ENCODE measurements at regions not wholly inside any gene's neighbourhood (a gene's known extent, or its start where the extent isn't known, plus 50 kb on each side); places are given as distances from the start of the nearest gene placed in this dataset.

DNA sequence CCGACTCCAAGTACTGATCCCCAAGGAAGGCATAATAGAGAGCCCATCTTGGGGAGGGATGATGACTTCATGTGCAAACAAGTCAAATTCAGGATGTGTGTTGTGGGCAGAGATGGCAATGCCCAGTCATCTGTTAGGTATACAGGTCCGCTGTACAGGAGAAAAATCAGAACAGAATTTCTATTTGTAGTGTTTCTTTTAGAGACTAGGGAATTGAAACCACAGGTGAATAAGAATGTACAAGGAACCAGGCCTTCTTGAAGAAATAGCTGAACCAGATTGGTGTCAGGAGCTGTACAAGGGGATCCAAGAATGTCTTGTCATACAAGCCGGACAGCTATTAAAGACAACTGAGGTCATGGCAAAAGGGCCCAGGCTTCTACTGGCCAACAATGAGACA is 147.9 kb downstream of the PFKFB3 start:
- Histone ChIP-seq H3K27ac (ENCODE audit: insufficient read depth, low read length) (no peak overlapping the region), H3K9me3 (ENCODE audit: control insufficient read depth, insufficient read depth, low read depth, low read length) (no peaks in the 10 kb centered on the region), H3K4me2 (ENCODE audit: extremely low read depth, insufficient read depth, low read length) (no peak overlapping the region), H3K79me2 (ENCODE audit: control insufficient read depth, insufficient read depth, low read length) (no peaks in the 10 kb centered on the region), H3K9ac (ENCODE audit: insufficient read depth, low read length) (no peak overlapping the region), H3K27me3 (ENCODE audit: control insufficient read depth, insufficient read depth, low read length) (no peaks in the 10 kb centered on the region), H4K20me1 (ENCODE audit: control insufficient read depth, extremely low read depth, insufficient read depth, low read length) (no peaks in the 10 kb centered on the region), H3K4me1 (ENCODE audit: control insufficient read depth, extremely low read depth, insufficient read depth, low read length) (no peaks in the 10 kb centered on the region), H3K36me3 (ENCODE audit: control insufficient read depth, insufficient read depth, low read length) (no peaks in the 10 kb centered on the region), H2AFZ (ENCODE audit: low read length) (no peak overlapping the region), H3K4me3 (replicated peaks in 1 of 4; ENCODE audit: control extremely low read depth in 1 of 4, insufficient read depth in 1 of 4, low read depth in 3 of 4, low read length in 4 of 4) (no peak overlapping the region)
- no peak for TF ChIP-seq EZH2 (IDR thresholded peaks at IDR 0.05; ENCODE audit: low read length, missing control alignments)
- no peak for DNase-seq (ENCODE audit: low read depth in 2 of 2)

DNA sequence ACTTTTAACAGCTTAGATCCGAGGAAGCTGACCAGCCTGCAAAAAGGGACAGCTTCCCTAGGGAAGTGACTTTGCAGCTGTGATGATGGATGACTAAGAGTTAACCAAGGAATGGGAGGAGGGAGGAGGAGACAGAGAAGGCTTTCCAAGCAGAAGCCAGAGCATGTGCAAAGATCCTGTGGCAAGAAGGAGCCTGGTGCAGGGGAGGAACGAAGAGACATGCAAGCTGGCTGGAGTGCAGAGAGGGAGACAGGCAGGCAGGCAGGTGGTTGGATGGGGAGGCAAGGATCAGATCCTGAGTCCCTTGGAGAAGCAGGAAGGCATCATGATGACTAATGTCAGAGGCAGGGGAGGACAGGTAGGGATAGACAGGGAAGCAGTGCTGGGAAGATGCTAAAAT is 148.8 kb downstream of the PFKFB3 start:
- H3K27me3 ChIP-seq (ENCODE audit: control insufficient read depth, insufficient read depth, low read length) = no peaks in the 10 kb centered on the region
- H3K9ac ChIP-seq (ENCODE audit: insufficient read depth, low read length) = no peak overlapping the region
- no peaks in the 10 kb centered on the region for H3K36me3 ChIP-seq (ENCODE audit: control insufficient read depth, insufficient read depth, low read length)
- H3K4me2 ChIP-seq (ENCODE audit: extremely low read depth, insufficient read depth, low read length) = no peak overlapping the region
- H3K4me1 ChIP-seq (ENCODE audit: control insufficient read depth, extremely low read depth, insufficient read depth, low read length) = no peaks in the 10 kb centered on the region
- no peaks in the 10 kb centered on the region for H3K9me3 ChIP-seq (ENCODE audit: control insufficient read depth, insufficient read depth, low read depth, low read length)
- DNase-seq (ENCODE audit: low read depth in 2 of 2) = no peak
- no peak overlapping the region for H3K27ac ChIP-seq (ENCODE audit: insufficient read depth, low read length)
- TF ChIP-seq, protein P1, sequence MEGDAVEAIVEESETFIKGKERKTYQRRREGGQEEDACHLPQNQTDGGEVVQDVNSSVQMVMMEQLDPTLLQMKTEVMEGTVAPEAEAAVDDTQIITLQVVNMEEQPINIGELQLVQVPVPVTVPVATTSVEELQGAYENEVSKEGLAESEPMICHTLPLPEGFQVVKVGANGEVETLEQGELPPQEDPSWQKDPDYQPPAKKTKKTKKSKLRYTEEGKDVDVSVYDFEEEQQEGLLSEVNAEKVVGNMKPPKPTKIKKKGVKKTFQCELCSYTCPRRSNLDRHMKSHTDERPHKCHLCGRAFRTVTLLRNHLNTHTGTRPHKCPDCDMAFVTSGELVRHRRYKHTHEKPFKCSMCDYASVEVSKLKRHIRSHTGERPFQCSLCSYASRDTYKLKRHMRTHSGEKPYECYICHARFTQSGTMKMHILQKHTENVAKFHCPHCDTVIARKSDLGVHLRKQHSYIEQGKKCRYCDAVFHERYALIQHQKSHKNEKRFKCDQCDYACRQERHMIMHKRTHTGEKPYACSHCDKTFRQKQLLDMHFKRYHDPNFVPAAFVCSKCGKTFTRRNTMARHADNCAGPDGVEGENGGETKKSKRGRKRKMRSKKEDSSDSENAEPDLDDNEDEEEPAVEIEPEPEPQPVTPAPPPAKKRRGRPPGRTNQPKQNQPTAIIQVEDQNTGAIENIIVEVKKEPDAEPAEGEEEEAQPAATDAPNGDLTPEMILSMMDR (conservative IDR thresholded peaks at IDR 0.05 in 1 of 2, IDR thresholded peaks at IDR 0.05 in 1 of 2; ENCODE audit: low read depth in 1 of 2, low read length in 2 of 2) = no peak
- no peak for TF ChIP-seq EZH2 (IDR thresholded peaks at IDR 0.05; ENCODE audit: low read length, missing control alignments)
- H3K79me2 ChIP-seq (ENCODE audit: control insufficient read depth, insufficient read depth, low read length) = no peaks in the 10 kb centered on the region
- H3K4me3 ChIP-seq (replicated peaks in 1 of 4; ENCODE audit: control extremely low read depth in 1 of 4, insufficient read depth in 1 of 4, low read depth in 3 of 4, low read length in 4 of 4) = no peak overlapping the region
- H2AFZ ChIP-seq (ENCODE audit: low read length) = no peak overlapping the region
- no peaks in the 10 kb centered on the region for H4K20me1 ChIP-seq (ENCODE audit: control insufficient read depth, extremely low read depth, insufficient read depth, low read length)

DNA sequence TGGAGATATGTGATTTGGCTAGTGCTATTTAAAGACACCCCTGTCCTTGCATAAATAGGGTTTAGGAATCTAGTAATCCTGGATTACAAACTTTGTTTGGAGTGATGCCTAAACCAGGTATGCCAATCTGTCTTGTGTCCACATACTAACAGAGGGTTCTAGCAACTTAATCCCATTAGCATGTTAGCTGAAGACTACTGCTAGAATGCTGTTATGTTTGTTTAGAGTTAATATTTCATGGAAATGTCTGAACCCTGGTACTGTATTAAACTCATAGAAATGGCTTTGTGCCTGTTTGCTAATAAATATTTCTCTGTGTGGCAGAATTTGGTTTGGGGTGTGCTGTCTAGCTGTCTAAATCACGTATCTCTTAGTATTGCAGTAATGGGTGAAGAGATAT is 150.8 kb downstream of the PFKFB3 start:
- Histone ChIP-seq H3K9ac (ENCODE audit: insufficient read depth, low read length) (no peak overlapping the region), H3K79me2 (ENCODE audit: control insufficient read depth, insufficient read depth, low read length) (no peaks in the 10 kb centered on the region), H2AFZ (ENCODE audit: low read length) (no peak overlapping the region), H3K27ac (ENCODE audit: insufficient read depth, low read length) (no peak overlapping the region), H3K4me3 (replicated peaks in 1 of 4; ENCODE audit: control extremely low read depth in 1 of 4, insufficient read depth in 1 of 4, low read depth in 3 of 4, low read length in 4 of 4) (no peak overlapping the region), H4K20me1 (ENCODE audit: control insufficient read depth, extremely low read depth, insufficient read depth, low read length) (no peaks in the 10 kb centered on the region), H3K36me3 (ENCODE audit: control insufficient read depth, insufficient read depth, low read length) (no peaks in the 10 kb centered on the region), H3K4me2 (ENCODE audit: extremely low read depth, insufficient read depth, low read length) (no peak overlapping the region), H3K27me3 (ENCODE audit: control insufficient read depth, insufficient read depth, low read length) (no peaks in the 10 kb centered on the region), H3K4me1 (ENCODE audit: control insufficient read depth, extremely low read depth, insufficient read depth, low read length) (no peaks in the 10 kb centered on the region), H3K9me3 (ENCODE audit: control insufficient read depth, insufficient read depth, low read depth, low read length) (no peaks in the 10 kb centered on the region)
- TF ChIP-seq EZH2 (IDR thresholded peaks at IDR 0.05; ENCODE audit: low read length, missing control alignments) = no peak
- TF ChIP-seq, protein P1 (conservative IDR thresholded peaks at IDR 0.05 in 1 of 2, IDR thresholded peaks at IDR 0.05 in 1 of 2; ENCODE audit: low read depth in 1 of 2, low read length in 2 of 2) = no peak
- DNase-seq (ENCODE audit: low read depth in 2 of 2) = no peak
